WERI-Rb-1 (cell line): ENCODE measurements at regions not wholly inside any gene's neighbourhood (a gene's known extent, or its start where the extent isn't known, plus 50 kb on each side); places are given as distances from the start of the nearest gene placed in this dataset.

Experiments
- DNase-seq: peaks from one replicate; pipeline ENCODE4 v3.0.0-alpha.2; 2020
- H3K27ac ChIP-seq: fragments of 250-450 bp; sonication (Bioruptor Pico); 2 replicates; pipeline ENCODE4 v1.5.1; 2020; ENCODE audit warnings: mild to moderate bottlenecking, moderate library complexity
- H3K27me3 ChIP-seq: fragments of 250-450 bp; sonication (Bioruptor Pico); 2 replicates; pipeline ENCODE4 v1.5.1; 2021; ENCODE audit warnings: mild to moderate bottlenecking, low read depth, moderate library complexity; ENCODE audit not compliant: insufficient read depth, severe bottlenecking
- H3K36me3 ChIP-seq: fragments of 250-450 bp; sonication (Bioruptor Pico); 2 replicates; pipeline ENCODE4 v1.5.1; 2020; ENCODE audit warnings: mild to moderate bottlenecking, moderate library complexity
- H3K4me3 ChIP-seq: 2 replicates; pipeline ENCODE4 v1.5.1; 2011; ENCODE audit warnings: low read depth, mild to moderate bottlenecking, control low read depth, low read length
- H3K9me3 ChIP-seq: fragments of 250-450 bp; sonication (Bioruptor Pico); 2 replicates; pipeline ENCODE4 v1.5.1; 2021; ENCODE audit warnings: mild to moderate bottlenecking, moderate library complexity; ENCODE audit not compliant: severe bottlenecking
- TF ChIP-seq, protein P1 (sequence below): IDR thresholded peaks from 2 replicates; pipeline ENCODE4 v1.5.1; 2011; ENCODE audit warnings: low read depth, mild to moderate bottlenecking, control low read depth, inconsistent platforms, low read length

DNA sequence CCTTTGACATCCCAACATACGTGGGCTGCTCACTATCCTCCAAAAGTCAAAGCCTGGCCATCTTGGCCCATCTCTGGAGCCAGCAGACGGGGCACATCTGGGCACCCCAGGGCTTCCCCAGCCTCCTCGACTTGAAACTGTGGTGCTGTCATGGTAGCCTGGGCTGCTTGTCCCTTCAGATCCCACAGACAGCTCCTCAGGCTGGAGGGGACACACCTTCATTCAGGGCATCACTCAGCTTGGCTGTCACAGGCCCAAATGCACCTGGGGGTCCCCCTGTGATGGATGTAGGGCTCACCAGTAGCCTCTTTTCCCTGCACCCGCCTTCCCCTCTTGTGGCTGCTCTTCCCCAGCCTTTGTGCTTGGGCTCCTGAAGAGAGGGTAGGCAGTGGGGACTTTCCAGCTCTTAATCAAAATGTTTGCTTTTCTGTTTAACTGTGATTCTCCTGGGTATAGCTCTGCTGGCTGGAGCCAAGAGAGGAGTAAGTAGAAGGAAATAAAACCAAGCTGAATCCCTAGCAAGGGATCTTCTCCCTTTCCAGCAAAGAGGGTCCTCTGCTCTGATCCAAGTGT is 92.3 kb downstream of the GYPC start:
- no peak overlapping the region for H3K27ac ChIP-seq
- TF ChIP-seq, protein P1, sequence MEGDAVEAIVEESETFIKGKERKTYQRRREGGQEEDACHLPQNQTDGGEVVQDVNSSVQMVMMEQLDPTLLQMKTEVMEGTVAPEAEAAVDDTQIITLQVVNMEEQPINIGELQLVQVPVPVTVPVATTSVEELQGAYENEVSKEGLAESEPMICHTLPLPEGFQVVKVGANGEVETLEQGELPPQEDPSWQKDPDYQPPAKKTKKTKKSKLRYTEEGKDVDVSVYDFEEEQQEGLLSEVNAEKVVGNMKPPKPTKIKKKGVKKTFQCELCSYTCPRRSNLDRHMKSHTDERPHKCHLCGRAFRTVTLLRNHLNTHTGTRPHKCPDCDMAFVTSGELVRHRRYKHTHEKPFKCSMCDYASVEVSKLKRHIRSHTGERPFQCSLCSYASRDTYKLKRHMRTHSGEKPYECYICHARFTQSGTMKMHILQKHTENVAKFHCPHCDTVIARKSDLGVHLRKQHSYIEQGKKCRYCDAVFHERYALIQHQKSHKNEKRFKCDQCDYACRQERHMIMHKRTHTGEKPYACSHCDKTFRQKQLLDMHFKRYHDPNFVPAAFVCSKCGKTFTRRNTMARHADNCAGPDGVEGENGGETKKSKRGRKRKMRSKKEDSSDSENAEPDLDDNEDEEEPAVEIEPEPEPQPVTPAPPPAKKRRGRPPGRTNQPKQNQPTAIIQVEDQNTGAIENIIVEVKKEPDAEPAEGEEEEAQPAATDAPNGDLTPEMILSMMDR, result no peak
- no peaks in the 10 kb centered on the region for H3K9me3 ChIP-seq
- H3K4me3 ChIP-seq, result no peak overlapping the region
- H3K36me3 ChIP-seq, result no peaks in the 10 kb centered on the region
- H3K27me3 ChIP-seq, result peaks cover 24% of the 10 kb centered on the region
- no peak for DNase-seq

DNA sequence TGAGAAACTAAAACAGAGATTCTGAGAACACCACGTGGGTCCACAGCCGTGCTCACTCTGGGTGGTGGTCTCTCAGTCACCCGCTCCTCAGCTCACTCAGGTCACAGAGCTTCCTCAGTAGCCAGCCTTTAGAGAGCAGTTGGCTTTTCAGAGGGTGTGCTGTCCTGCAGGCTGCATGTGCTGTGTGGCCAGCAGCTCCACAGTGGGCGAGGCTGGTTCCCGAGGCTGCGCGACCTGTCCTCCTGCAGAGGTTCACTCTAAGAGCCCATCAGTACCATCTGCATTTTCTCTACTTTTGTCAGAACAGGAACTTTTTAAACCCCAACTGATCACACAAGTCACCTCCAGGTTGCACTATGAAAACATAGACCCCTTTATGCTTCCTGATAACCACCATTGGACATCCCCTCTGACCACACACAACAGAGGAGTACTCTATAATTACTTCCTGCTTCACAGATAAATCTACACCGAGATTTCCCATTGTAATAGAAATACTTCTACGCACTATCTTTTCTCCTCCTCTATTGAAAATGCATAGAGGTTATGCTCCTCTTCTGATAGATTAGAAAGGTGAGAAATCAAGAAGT is 93.1 kb downstream of the GYPC start:
- TF ChIP-seq, protein P1, result no peak
- Histone ChIP-seq H3K27me3 (peaks cover 30% of the 10 kb centered on the region), H3K27ac (no peak overlapping the region), H3K9me3 (no peaks in the 10 kb centered on the region), H3K36me3 (no peaks in the 10 kb centered on the region), H3K4me3 (no peak overlapping the region)
- no peak for DNase-seq

GRCh38 chr2:126749537-126749936 is 93.6 kb downstream of the GYPC start:
- H3K36me3 ChIP-seq, result no peaks in the 10 kb centered on the region
- no peaks in the 10 kb centered on the region for H3K9me3 ChIP-seq
- no peak for DNase-seq
- H3K27ac ChIP-seq, result no peak overlapping the region
- TF ChIP-seq, protein P1, result no peak
- peaks cover 30% of the 10 kb centered on the region for H3K27me3 ChIP-seq
- H3K4me3 ChIP-seq, result no peak overlapping the region

DNA sequence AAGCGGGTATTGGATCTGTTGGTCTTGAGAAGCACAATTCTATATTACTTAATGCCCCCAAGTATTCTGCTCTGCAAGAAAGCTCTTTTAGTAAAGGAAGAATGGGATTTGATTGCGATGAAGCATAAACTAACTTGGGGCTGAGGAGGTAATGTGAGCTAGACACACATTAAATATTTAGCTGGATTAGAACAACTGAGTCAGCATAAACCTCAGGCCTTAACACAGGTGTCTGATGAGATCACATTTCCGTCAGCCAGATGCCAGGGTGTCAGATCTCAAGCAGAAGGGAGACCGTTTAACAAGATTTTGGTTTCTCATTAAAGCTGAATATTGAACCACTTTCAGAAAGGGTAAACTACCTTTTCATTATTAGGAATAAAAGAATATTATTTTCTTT is 94.5 kb downstream of the GYPC start:
- peaks cover 30% of the 10 kb centered on the region for H3K27me3 ChIP-seq
- H3K4me3 ChIP-seq, result no peak overlapping the region
- H3K36me3 ChIP-seq, result no peaks in the 10 kb centered on the region
- no peak overlapping the region for H3K27ac ChIP-seq
- TF ChIP-seq, protein P1, result no peak
- DNase-seq, result no peak
- H3K9me3 ChIP-seq, result no peaks in the 10 kb centered on the region

DNA sequence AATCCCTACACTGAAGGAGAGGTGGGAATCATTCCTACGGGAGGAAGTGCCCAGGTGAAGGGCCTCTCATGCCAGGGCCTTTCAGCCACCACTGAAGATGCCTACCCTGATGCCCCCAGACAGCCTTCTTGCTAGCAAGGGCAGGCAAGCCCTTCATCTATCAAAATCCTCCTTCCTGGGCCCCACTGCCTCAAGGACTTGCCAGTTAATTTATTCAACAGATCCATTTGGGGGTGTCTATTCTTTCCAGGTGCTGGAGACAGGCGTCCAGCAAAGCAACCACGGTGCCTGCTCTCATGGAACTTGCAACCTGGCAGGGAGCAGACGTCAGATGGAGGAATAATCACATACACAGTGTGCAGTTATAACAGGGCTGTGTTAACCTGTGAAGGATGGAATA is 95.5 kb downstream of the GYPC start:
- H3K4me3 ChIP-seq, result no peak overlapping the region
- DNase-seq, result no peak
- TF ChIP-seq, protein P1, result no peak
- no peaks in the 10 kb centered on the region for H3K9me3 ChIP-seq
- H3K27me3 ChIP-seq, result peaks cover 30% of the 10 kb centered on the region
- H3K36me3 ChIP-seq, result no peaks in the 10 kb centered on the region
- no peak overlapping the region for H3K27ac ChIP-seq

DNA sequence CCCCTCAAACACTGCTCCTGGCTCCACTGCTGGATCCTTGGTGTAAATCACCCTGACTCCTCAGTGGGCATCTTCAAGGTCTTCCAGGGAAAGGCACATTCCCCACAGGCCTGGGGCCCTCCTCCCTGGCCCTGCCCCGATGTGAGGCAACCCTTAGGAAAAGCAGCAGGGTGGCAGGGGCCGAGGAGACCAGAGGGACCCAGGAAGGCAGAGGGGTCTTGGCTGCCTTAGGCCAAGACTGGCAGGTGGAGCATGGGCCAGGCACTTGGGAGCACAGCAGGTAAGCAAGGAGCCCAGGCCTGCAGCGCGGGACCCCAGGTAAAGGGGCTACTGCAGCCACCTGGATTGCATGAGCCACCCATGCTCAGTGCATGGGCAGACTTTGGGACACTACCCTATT is 96.9 kb downstream of the GYPC start:
- no peak for DNase-seq
- H3K27ac ChIP-seq, result no peak overlapping the region
- H3K27me3 ChIP-seq, result peaks cover 36% of the 10 kb centered on the region
- no peak overlapping the region for H3K4me3 ChIP-seq
- H3K36me3 ChIP-seq, result no peaks in the 10 kb centered on the region
- TF ChIP-seq, protein P1, result no peak
- H3K9me3 ChIP-seq, result no peaks in the 10 kb centered on the region
